ENCODE measurements at regions not wholly inside any gene's neighbourhood (a gene's known extent, or its start where the extent isn't known, plus 50 kb on each side); places are given as distances from the start of the nearest gene placed in this dataset.

DNA sequence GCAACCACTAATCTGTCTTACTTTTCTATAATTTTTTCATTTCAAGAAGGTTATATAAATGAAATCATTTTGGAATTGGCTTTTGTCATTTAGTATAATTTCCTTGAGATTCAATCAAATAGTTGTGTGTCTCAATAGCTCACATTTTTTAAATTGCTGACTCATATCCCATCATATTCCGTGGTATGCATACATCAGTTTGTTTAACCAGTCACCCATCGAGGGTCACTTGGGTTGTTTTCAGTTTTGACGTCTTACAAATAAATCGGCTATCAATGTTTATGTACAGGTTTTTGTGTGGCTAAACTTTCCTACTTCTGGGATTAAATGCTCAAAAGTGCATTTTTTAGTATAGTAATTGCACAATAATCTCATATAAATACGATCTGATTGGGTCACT lies 185.5 kb downstream of the TAF11L14 start:
- H2BK15ac ChIP-seq (ENCODE audit: low read depth, low read length): no peak overlapping the region
- no peak overlapping the region for H2BK120ac ChIP-seq (ENCODE audit: low read depth, low read length, poor library complexity, severe bottlenecking)
- Mint-ChIP-seq H3K27me3 (ENCODE audit: low read depth) (no peaks in the 10 kb centered on the region), H3K27ac (no peak overlapping the region), H3K4me3 (no peak overlapping the region), H3K36me3 (ENCODE audit: insufficient read depth in 1 of 3, low read depth in 3 of 3) (no peaks in the 10 kb centered on the region), H3K9me3 (no peaks in the 10 kb centered on the region), H3K4me1 (no peaks in the 10 kb centered on the region)
- no peaks in the 10 kb centered on the region for H3K23me2 ChIP-seq (ENCODE audit: insufficient read length, low read depth, low read length, poor library complexity, severe bottlenecking)
- no peak overlapping the region for H3K27ac ChIP-seq (ENCODE audit: insufficient read length, low read depth, low read length)
- no peak overlapping the region for H3T11ph ChIP-seq (ENCODE audit: low read length)
- no peak overlapping the region for H4K91ac ChIP-seq (ENCODE audit: insufficient read length, low read depth, low read length)
- TF ChIP-seq, protein P1, sequence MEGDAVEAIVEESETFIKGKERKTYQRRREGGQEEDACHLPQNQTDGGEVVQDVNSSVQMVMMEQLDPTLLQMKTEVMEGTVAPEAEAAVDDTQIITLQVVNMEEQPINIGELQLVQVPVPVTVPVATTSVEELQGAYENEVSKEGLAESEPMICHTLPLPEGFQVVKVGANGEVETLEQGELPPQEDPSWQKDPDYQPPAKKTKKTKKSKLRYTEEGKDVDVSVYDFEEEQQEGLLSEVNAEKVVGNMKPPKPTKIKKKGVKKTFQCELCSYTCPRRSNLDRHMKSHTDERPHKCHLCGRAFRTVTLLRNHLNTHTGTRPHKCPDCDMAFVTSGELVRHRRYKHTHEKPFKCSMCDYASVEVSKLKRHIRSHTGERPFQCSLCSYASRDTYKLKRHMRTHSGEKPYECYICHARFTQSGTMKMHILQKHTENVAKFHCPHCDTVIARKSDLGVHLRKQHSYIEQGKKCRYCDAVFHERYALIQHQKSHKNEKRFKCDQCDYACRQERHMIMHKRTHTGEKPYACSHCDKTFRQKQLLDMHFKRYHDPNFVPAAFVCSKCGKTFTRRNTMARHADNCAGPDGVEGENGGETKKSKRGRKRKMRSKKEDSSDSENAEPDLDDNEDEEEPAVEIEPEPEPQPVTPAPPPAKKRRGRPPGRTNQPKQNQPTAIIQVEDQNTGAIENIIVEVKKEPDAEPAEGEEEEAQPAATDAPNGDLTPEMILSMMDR (conservative IDR thresholded peaks at IDR 0.05): no peak
- no peaks in the 10 kb centered on the region for H4K20me1 ChIP-seq (ENCODE audit: control insufficient read depth, insufficient read depth, insufficient read length)
- DNase-seq: no peak
- no peak overlapping the region for H3K4ac ChIP-seq (ENCODE audit: low read depth, low read length)
- no peak overlapping the region for H2BK20ac ChIP-seq (ENCODE audit: low read depth, low read length, poor library complexity, severe bottlenecking)
- H3K56ac ChIP-seq (ENCODE audit: insufficient read length, low read depth, low read length): no peak overlapping the region
- H3K9me3 ChIP-seq (ENCODE audit: control insufficient read depth, low read depth, low read length): no peaks in the 10 kb centered on the region
- no peak overlapping the region for H2AK5ac ChIP-seq (ENCODE audit: insufficient read length, low read length)
- WGBS (ENCODE audit: extremely low coverage, insufficient read length, low lambda C conversion rate): no CpG with 5 or more reads among the region's 5 CpGs
- no peak overlapping the region for H2AFZ ChIP-seq (ENCODE audit: low read length)
- H3K79me1 ChIP-seq (ENCODE audit: insufficient read depth, low read depth, low read length, poor library complexity, severe bottlenecking): no peaks in the 10 kb centered on the region
- H4K5ac ChIP-seq (ENCODE audit: insufficient read length, low read depth, low read length): no peak overlapping the region
- no peak overlapping the region for H2BK5ac ChIP-seq (ENCODE audit: insufficient read length, low read length)
- no peaks in the 10 kb centered on the region for H3K4me1 ChIP-seq (ENCODE audit: insufficient read depth, low read length)
- no peak overlapping the region for H2BK12ac ChIP-seq (ENCODE audit: insufficient read length, low read depth, low read length)
- no peaks in the 10 kb centered on the region for H3K27me3 ChIP-seq (ENCODE audit: insufficient read depth, low read length)
- no peaks in the 10 kb centered on the region for H3K79me2 ChIP-seq (ENCODE audit: insufficient read depth, low read length)
- no peak overlapping the region for H3K4me2 ChIP-seq (ENCODE audit: insufficient read depth, insufficient read length, low read length)
- H3K9ac ChIP-seq (ENCODE audit: extremely low read depth, insufficient read length, low read length): no peak overlapping the region
- no peak overlapping the region for H3K18ac ChIP-seq (ENCODE audit: insufficient read length, low read depth, low read length)
- H4K8ac ChIP-seq (replicated peaks; ENCODE audit: insufficient read length, low read depth, low read length): no peak overlapping the region
- H3K23ac ChIP-seq (ENCODE audit: insufficient read length, low read depth, low read length): no peak overlapping the region
- no peak overlapping the region for H3K14ac ChIP-seq (ENCODE audit: insufficient read depth, low read length)

Measured in H9 (cell line).